ENCODE measurements at regions not wholly inside any gene's neighbourhood (a gene's known extent, or its start where the extent isn't known, plus 50 kb on each side); places are given as distances from the start of the nearest gene placed in this dataset.

DNA sequence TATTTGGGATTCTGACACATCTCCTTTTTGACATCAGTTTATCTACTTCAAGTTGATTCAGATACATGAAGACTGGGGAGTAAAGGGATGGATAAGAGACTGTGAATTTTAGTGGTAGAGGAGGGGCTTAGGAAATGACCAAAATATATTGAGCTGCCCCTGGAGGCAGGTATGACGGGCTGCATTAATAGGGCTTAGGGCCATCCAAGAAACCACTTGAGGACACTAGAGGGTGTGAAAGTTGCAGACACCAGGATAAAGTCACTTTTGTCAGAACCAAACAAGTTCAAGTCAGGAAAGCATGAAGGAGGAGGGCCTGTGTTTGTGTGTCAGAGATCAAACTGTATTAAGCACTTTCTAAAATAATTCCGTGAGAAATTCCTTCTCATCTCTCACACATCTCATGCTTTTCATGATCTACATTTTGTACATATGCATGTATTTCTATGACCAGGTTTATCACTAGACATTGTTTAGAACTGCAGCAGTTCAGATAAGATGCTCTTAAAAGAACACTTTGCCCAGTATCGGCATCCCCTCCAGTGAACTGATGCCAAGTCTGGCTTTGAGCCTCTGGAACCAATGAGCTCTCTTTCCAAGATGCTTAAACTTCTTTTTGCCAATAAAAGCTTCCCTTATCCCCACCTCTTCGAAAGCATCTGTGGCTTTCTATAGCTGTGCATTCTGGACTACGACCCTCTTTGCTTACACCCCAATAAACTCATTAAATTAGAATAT is 136.9 kb downstream of the SLC38A1 start:
- DNase-seq (ENCODE audit: extremely low read depth in 1 of 2, low read depth in 1 of 2), result no peak

DNA sequence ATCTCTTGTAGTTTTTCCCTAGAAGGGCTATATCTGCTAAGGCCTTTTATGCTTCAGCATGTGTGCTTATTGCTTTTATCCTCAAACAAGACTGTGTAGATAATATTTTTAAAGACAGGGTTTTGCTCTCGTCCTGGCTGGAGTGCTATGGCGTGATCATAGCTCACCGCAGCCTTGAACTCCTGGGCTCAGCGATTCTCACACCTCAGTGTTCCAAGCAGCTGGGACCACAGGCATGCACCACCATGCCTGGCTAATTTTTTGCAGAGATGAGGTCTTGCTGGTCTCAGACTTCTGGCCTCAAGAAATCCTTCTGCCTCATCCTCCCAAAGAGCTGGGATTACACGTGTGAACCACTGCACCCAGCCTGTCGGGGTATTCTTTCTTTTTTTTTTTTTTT is 137.3 kb upstream of the SCAF11 start:
- DNase-seq (ENCODE audit: extremely low read depth in 1 of 2, low read depth in 1 of 2), result no peak

DNA sequence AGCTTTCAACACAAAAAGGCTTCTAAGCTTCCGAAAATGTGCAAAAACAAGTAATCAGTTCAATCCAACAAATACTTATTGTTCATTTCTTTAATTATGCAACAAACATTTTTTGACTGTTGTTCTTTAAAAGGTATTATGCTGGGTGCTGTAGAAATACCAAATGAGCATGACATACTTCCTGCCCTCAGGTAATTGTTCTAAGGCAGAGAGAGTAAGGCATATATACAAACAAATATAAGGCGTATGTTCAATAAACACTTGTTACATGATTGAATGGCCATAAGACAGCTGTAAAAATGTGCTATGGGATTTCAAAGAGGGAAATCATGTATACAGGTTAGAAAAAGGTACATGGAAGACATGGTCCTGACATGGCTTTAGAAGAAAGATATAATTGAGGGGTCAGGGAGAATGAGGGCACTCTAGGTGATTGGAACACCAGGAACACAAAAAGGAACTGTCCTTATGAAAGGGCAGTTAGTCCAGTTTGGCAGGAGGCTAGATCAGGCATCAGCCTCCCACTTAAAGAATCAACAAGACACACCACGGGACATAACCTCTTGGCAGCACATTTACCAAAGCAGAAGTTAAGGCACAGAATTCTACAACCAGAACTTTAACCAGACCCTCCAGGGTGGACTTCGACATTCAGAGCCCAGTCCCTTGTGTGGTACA is 135.8 kb upstream of the SCAF11 start:
- DNase-seq (ENCODE audit: extremely low read depth in 1 of 2, low read depth in 1 of 2), result no peak

GRCh38 chr12:46124848-46125619 is 134.7 kb upstream of the SCAF11 start:
- peak; percentile 14 to 19 for DNase-seq (ENCODE audit: extremely low read depth in 1 of 2, low read depth in 1 of 2)

DNA sequence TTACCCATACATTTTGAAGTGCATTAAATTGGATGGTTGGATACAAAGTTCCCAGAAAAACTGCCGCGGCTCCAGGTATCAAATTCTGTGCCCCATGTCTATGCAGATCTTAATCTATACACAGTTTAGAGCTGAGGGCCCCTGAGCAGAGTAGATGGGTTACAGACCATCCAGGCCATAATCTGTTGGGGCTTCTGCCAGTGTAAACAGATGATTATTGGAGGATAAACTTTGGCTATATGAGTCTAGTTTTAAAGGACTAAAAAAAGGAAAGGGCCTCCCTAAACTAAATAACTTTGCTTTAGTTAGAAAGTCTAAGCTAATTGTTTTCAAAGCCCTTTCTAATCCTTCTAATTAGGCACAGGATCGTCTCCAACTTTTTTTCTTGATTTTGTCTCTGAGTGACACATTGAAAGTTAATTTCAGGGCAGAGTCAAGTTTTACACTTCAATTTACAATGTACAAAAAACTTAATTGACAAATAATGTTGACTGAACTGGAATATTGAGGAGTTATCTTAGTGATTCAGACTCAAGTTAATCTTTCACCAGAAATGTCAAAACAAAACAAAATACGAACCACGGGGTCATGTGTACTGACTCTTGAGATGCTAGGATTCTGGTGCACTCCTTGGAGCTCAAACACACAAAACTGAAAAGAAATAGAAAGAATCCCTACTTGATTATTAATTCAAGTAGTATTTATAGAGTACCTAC is 133.9 kb upstream of the SCAF11 start:
- no peak for DNase-seq (ENCODE audit: extremely low read depth in 1 of 2, low read depth in 1 of 2)

DNA sequence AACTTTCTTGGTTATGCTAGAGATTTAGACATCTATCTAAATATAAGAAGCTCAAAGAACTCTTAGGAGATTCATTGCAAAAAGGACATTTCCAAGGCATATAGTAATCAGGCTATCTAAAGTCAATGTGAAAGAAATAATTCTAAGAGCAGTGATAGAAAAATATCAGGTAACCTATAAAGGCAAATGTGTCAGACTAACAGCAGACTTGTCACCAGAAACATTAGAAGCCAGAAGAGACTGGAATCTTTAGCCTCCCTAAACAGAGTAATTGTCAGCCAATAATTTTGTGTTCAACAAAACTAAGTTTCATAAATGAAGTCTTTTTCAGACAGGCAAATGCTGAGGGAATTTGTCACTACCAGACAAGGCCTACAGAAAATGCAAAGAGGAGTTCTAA is 122.0 kb upstream of the SCAF11 start:
- DNase-seq (ENCODE audit: extremely low read depth in 1 of 2, low read depth in 1 of 2), result no peak

DNA sequence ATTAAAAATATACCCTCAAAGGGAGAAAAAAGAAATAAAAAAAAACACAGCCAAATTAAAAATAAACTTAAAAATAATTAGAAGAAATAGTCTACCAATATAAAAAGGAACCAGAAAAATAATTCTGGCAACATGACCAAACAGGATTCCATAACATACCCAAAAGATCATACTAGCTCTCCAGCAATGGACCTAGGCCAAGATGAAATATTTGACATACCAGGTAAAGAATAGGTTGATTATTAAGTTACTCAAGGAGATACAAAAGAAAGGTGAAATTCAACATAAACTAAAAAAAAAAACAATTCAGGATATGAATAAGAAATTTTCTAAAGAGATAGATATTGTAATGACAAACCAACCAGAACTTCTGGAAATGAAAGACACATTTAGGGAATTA is 121.3 kb upstream of the SCAF11 start:
- no peak for DNase-seq (ENCODE audit: extremely low read depth in 1 of 2, low read depth in 1 of 2)

DNA sequence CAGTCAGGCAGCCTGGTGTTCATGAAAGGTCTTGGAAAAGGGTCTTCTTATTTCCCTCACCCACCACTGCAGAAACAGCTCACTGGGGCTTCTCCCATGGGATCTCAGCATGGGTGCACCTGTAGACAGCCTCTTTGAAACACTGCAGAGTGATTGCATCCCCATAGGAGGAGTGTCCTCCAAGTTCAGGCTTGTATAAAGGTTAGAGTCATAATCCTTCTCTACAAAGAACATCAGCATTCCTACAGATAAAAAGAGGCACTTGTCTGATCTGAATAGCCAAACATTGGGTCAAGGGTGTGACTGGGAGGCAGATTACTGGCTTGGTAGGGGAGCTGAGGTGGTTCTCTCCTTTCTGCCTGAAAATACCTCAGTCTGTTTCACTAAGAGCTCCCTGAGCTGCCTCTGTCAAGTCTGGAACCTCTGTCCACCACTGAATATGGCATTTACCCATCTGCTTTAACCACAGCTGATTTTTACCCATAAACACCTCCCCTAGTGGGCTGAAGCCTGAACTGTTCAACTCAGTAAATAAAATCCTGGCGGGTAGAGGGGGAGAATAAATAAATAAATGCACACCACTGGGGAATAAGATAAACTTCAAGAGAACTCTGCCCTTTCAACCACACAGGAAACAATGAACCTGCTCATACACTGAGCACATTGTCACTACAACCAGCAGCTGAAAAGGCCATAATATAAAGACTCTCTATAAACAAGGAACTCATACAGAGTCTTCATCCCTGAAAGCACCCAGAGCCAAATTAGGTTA is 120.7 kb upstream of the SCAF11 start:
- DNase-seq (ENCODE audit: extremely low read depth in 1 of 2, low read depth in 1 of 2), result no peak

- DNase-seq (ENCODE audit: extremely low read depth in 1 of 2, low read depth in 1 of 2), result no peak
Measured at GRCh38 chr12:46110223-46110611, 119.8 kb upstream of the SCAF11 start.

DNA sequence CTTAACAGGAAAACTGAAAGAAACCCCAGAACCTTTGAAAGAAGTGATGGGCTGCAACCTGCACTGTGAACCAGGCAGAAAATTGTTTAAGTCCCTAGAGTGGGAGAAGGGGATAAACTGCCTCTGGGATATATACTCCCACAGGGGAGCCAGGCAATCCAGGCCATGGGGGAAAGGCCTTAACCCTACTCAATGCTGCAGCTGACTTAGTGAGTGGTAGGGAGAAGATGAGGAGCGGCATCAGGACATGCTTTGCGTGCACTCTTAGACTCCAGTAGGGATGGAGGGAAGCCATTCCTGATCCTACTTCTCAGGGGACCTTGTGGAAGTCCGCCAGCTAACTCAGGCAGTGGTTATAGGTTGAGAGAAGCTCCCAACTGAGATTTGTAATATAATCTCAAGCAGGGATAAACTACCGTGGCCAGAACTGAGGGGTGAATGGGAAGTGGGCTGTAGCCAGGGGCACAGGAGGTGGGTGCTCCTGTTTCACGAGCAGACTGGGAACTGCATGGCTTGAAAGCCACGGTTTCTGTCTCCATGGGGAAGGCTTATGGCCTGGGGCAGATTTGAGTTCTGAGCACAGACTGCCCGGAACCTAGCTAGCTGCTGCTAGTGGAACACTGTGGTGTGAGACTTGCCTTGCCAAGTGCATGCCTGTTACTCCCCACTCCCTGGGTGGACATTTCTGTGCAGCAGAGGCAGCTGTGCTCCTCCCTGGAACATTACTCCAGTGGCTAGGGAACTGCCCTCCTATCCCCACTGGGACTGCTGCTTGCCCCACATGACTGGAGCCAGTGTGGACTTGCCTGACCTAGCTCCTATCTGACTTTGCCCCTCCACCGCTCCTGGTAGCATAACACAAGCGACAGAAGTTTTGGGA is 119.2 kb upstream of the SCAF11 start:
- DNase-seq (ENCODE audit: extremely low read depth in 1 of 2, low read depth in 1 of 2), result no peak

DNA sequence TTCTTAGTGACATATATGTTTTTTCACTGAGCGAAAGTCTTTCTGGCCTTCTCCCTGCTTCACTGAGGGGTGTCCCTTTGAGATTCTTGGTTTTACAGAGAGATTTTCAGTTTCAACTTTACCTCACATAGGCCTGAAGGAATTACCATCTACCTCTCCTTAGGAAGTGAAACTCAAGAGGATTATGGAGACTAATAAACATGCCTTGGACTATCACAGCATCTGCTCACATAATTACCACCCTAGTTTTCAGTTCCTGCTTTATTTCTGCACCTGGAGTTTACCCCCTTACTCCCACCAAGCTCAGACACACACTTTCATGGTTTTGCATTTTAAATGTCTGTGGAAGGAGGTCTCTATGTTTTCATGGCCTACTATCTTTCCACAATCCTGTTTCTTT is 118.3 kb upstream of the SCAF11 start:
- no peak for DNase-seq (ENCODE audit: extremely low read depth in 1 of 2, low read depth in 1 of 2)

DNA sequence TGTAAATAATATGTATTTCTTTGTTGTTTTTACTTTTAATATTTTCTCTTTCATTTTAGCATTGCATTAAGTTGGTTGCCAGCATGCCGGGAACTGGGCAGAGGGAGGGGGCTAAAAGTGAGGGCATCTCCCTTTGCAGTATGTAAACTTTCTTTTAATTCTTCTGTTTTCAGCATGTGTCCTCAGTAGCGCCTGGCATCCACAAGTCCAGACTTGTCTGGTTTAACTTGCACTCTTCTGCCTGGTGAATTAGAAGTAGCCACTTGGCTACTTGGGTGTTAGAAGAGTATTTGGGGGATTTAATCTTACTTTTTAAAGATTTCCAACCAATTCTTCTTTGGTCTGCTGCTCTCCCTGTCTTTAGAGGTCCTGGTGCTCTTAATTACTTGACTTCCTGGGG is 117.2 kb upstream of the SCAF11 start:
- no peak for DNase-seq (ENCODE audit: extremely low read depth in 1 of 2, low read depth in 1 of 2)

- DNase-seq (ENCODE audit: extremely low read depth in 1 of 2, low read depth in 1 of 2), result no peak
Measured at GRCh38 chr12:46105735-46106134, 115.4 kb upstream of the SCAF11 start.

GRCh38 chr12:46103559-46104383 is 113.4 kb upstream of the SCAF11 start:
- DNase-seq (ENCODE audit: extremely low read depth in 1 of 2, low read depth in 1 of 2), result no peak

DNA sequence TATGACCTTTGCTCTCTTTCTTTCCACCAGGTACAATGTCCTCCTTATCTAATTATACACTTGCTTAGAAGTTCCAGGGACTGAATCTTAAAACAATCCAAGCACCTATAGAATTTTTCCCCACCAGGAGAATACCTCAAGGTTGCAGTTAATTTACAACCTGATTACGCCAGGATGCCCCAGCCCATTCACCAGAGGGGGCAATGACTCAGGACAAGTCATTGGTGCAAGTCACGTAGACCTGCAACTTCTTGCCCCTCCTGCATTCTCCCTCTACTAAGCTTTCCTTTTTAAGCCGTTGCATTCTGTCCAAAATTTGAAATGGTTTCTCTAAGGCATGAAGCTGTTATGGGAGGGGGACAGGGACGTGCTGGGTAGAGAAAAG is 111.1 kb upstream of the SCAF11 start:
- no peak for DNase-seq (ENCODE audit: extremely low read depth in 1 of 2, low read depth in 1 of 2)

GRCh38 chr12:46100551-46101484 is 110.4 kb upstream of the SCAF11 start:
- no peak for DNase-seq (ENCODE audit: extremely low read depth in 1 of 2, low read depth in 1 of 2)

DNA sequence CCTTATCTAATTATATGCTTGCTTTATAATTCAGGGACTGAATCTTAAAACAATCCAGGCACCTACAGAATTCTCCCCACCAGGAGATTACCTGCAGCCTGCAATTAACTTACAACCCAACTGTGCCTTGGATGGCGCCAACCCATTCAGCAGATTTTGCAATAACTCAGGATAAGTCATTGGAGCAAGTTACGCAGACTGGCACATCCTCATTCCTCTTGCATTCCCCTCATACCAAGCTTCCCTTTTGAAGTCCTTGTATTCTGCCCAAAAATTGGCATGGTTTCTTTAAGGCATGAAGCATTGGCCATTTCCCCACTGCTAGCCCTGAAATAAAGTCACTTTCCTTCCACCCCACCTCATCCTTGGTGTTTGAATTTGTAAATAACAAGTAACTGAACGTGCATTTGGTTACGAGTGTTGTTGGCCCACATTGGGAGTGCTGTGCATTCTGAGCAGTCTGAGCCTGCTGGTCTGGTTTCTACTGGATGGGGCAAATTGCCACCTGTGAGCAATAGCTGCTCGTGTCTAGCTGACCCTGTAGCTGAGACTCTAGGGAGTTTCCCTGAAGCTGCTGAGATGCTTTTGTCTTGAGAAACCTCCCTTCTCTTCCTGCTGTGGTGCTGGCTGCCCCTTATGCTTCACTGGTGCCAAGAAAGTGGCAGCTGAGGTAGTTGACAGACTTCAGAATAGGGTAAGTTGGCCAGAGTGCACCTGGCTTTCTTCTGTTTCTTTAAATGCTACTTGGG is 99.2 kb upstream of the SCAF11 start:
- no peak for DNase-seq (ENCODE audit: extremely low read depth in 1 of 2, low read depth in 1 of 2)
